Body of pancreas (tissue), 4 donors: ENCODE measurements at regions not wholly inside any gene's neighbourhood (a gene's known extent, or its start where the extent isn't known, plus 50 kb on each side); places are given as distances from the start of the nearest gene placed in this dataset.

Experiments used
- ATAC-seq: fragments of 150-250 bp; one replicate; pipeline ENCODE4 v1.9.1; 2016
- DNase-seq, 4 donors: peaks; one replicate each; pipeline ENCODE4 v3.0.0-alpha.2; 2019
- H3K27ac ChIP-seq, 4 donors: fragments of 200-600 bp; sonication (generic); 1 replicate in 3 of 4; 2 replicates in 1 of 4; pipeline versions ENCODE4 v1.5.1 to v1.6.1; 2016 to 2019; ENCODE audit warnings: mild to moderate bottlenecking in 1 of 4, mixed read lengths in 1 of 4, moderate library complexity in 1 of 4
- H3K27me3 ChIP-seq, 2 donors: fragments of 200-600 bp; sonication (generic); one replicate each; pipeline ENCODE4 v1.6.0; 2016; ENCODE audit warnings: mild to moderate bottlenecking in 1 of 2
- H3K36me3 ChIP-seq, 2 donors: fragments of 200-600 bp; sonication (generic); replicated peaks in 1 of 2; 2 replicates each; pipeline ENCODE4 v1.5.1; 2016; ENCODE audit warnings: low read depth in 2 of 2; ENCODE audit not compliant: insufficient read depth in 1 of 2
- H3K4me1 ChIP-seq: fragments of 200-600 bp; sonication (generic); one replicate; pipeline ENCODE4 v1.6.0; 2016
- H3K4me3 ChIP-seq, 2 donors: fragments of 200-600 bp; sonication (generic); 1 replicate in 1 of 2; 2 replicates in 1 of 2; pipeline ENCODE4 v1.5.1; 2016 to 2019
- H3K9me3 ChIP-seq, 3 donors: fragments of 200-600 bp; sonication (generic); 1 replicate in 2 of 3; 2 replicates in 1 of 3; pipeline ENCODE4 v1.5.1; 2016
- CTCF ChIP-seq, 7 experiments: fragments of 450-650 bp in 4 of 7; fragments of 200-600 bp in 3 of 7; sonication (generic) in 3 of 7; IDR thresholded peaks; one replicate each; pipeline ENCODE4 v1.5.1; 2016 to 2019; ENCODE audit warnings: antibody characterized with exemption in 7 of 7
- POLR2A ChIP-seq, 3 donors: fragments of 450-650 bp; IDR thresholded peaks; one replicate each; pipeline ENCODE4 v1.6.1; 2016; ENCODE audit warnings: antibody characterized with exemption in 3 of 3, mild to moderate bottlenecking in 2 of 3
- WGBS, 2 donors: methylation state at CpG; one replicate each; pipeline ENCODE4 v1.1.5; 2017; 5-methylcytosine and 5-hydroxymethylcytosine counted together
- intact Hi-C: fragments of 100-400 bp; cut with DNase I; formaldehyde crosslinking; loops from one replicate; pipeline ENCODE4 v1.15.1; 2023

- ATAC-seq = no peak
- intact Hi-C loops = no loop called here
- TF ChIP-seq POLR2A (IDR thresholded peaks at IDR 0.05) (no peak), CTCF (IDR thresholded peaks at IDR 0.05) (no peak)
These were observed 75.7 kb upstream of the RALY start for GRCh38 chr20:33917831-33918525.

GRCh38 chr20:33918662-33919061 is 75.0 kb upstream of the RALY start:
- Histone ChIP-seq H3K4me1 (no peaks in the 10 kb centered on the region), H3K36me3 (no peaks in the 10 kb centered on the region), H3K27ac (no peak overlapping the region), H3K9me3 (no peaks in the 10 kb centered on the region), H3K27me3 (no peaks in the 10 kb centered on the region), H3K4me3 (no peak overlapping the region)
- intact Hi-C loops = no loop called here
- no peak for DNase-seq
- no peak for TF ChIP-seq POLR2A (IDR thresholded peaks at IDR 0.05)
- no peak for TF ChIP-seq CTCF (IDR thresholded peaks at IDR 0.05)
- ATAC-seq = no peak
- 83 to 90% methylated on average over 5 of the region's 5 CpGs for WGBS, 2 donors

More at GRCh38 chr20:33917831-33918525, 75.7 kb upstream of the RALY start:
- 66 to 76% methylated on average over 6 of the region's 6 CpGs for WGBS, 2 donors
- no peak for DNase-seq
- no peaks in the 10 kb centered on the region for H3K36me3 ChIP-seq
- no peak overlapping the region for H3K4me3 ChIP-seq
- no peaks in the 10 kb centered on the region for H3K4me1 ChIP-seq
- no peaks in the 10 kb centered on the region for H3K27me3 ChIP-seq
- no peak overlapping the region for H3K27ac ChIP-seq
- H3K9me3 ChIP-seq = no peaks in the 10 kb centered on the region

GRCh38 chr20:33919653-33920052 is 74.1 kb upstream of the RALY start:
- intact Hi-C loops = no loop called here
- no peak for ATAC-seq

GRCh38 chr20:33922224-33922623 is 71.5 kb upstream of the RALY start:
- no peaks in the 10 kb centered on the region for H3K36me3 ChIP-seq
- no peak overlapping the region for H3K27ac ChIP-seq
- ATAC-seq (no peak), DNase-seq (no peak)
- H3K27me3 ChIP-seq = no peaks in the 10 kb centered on the region
- no peaks in the 10 kb centered on the region for H3K4me1 ChIP-seq
- no peak overlapping the region for H3K4me3 ChIP-seq
- TF ChIP-seq POLR2A (IDR thresholded peaks at IDR 0.05) (no peak), CTCF (IDR thresholded peaks at IDR 0.05) (no peak)
- intact Hi-C loops = no loop called here
- WGBS, 2 donors = 77 to 82% methylated on average over 3 of the region's 3 CpGs
- H3K9me3 ChIP-seq = no peaks in the 10 kb centered on the region

More at GRCh38 chr20:33919653-33920052, 74.1 kb upstream of the RALY start:
- Histone ChIP-seq H3K4me3 (no peak overlapping the region), H3K9me3 (no peaks in the 10 kb centered on the region), H3K36me3 (no peaks in the 10 kb centered on the region), H3K27me3 (no peaks in the 10 kb centered on the region), H3K27ac (no peak overlapping the region), H3K4me1 (no peaks in the 10 kb centered on the region)
- DNase-seq = no peak
- whole genome bisulfite sequencing, 2 donors = 58 to 86% methylated on average over 5 of the region's 5 CpGs
- TF ChIP-seq CTCF (IDR thresholded peaks at IDR 0.05) (no peak), POLR2A (IDR thresholded peaks at IDR 0.05) (no peak)

- Histone ChIP-seq H3K9me3 (no peaks in the 10 kb centered on the region), H3K4me1 (no peaks in the 10 kb centered on the region), H3K27me3 (no peaks in the 10 kb centered on the region), H3K36me3 (no peaks in the 10 kb centered on the region), H3K27ac (no peak overlapping the region), H3K4me3 (no peak overlapping the region)
- TF ChIP-seq POLR2A (IDR thresholded peaks at IDR 0.05) (no peak), CTCF (IDR thresholded peaks at IDR 0.05) (no peak)
- intact Hi-C loops = no loop called here
- DNase-seq (no peak), ATAC-seq (no peak)
- WGBS, 2 donors = 87 to 94% methylated on average over 4 of the region's 4 CpGs
These were observed 70.0 kb upstream of the RALY start for GRCh38 chr20:33923740-33924139.
